CD14-positive monocyte (primary cell): ENCODE measurements at regions not wholly inside any gene's neighbourhood (a gene's known extent, or its start where the extent isn't known, plus 50 kb on each side); places are given as distances from the start of the nearest gene placed in this dataset.

Source experiments
- DNase-seq, 3 donors: peaks; one replicate each; pipeline ENCODE4 v3.0.0-alpha.2; 2011 to 2022
- H2AFZ ChIP-seq: 2 replicates; pipeline ENCODE4 v1.6.0; 2012; ENCODE audit warnings: mild to moderate bottlenecking, low read depth, low read length, inconsistent platforms; ENCODE audit not compliant: insufficient read depth, poor library complexity, severe bottlenecking
- H3K27ac ChIP-seq, 2 donors: 1 replicate in 1 of 2; 2 replicates in 1 of 2; pipeline ENCODE4 v1.5.1; 2012 to 2013; ENCODE audit warnings: low read length in 2 of 2, control low read depth in 1 of 2, inconsistent platforms in 1 of 2, low read depth in 1 of 2, mild to moderate bottlenecking in 1 of 2
- H3K27me3 ChIP-seq, 2 donors: one replicate each; pipeline versions ENCODE4 v1.6.0 to v1.6.1; 2011 to 2013; ENCODE audit warnings: low read length in 2 of 2; ENCODE audit not compliant: control insufficient read depth in 2 of 2, insufficient read depth in 2 of 2
- H3K36me3 ChIP-seq, 2 donors: replicated peaks in 1 of 2; 1 replicate in 1 of 2; 2 replicates in 1 of 2; pipeline versions ENCODE4 v1.5.1 to v1.6.1; 2012 to 2013; ENCODE audit warnings: low read length in 2 of 2, control low read depth in 1 of 2, inconsistent platforms in 1 of 2, mild to moderate bottlenecking in 1 of 2; ENCODE audit not compliant: insufficient read depth in 2 of 2, control insufficient read depth in 1 of 2
- H3K4me1 ChIP-seq, 2 donors: 1 replicate in 1 of 2; 2 replicates in 1 of 2; pipeline versions ENCODE4 v1.5.1 to v1.6.1; 2012 to 2013; ENCODE audit warnings: low read length in 2 of 2, control low read depth in 1 of 2, inconsistent platforms in 1 of 2, mild to moderate bottlenecking in 1 of 2, moderate library complexity in 1 of 2; ENCODE audit not compliant: insufficient read depth in 2 of 2, control insufficient read depth in 1 of 2
- H3K4me2 ChIP-seq: replicated peaks from 2 replicates; pipeline ENCODE3; 2012; ENCODE audit warnings: low read length, moderate library complexity, mild to moderate bottlenecking; ENCODE audit not compliant: poor library complexity, severe bottlenecking; ENCODE audit errors: extremely low read depth
- H3K4me3 ChIP-seq, 3 experiments: fragments of 200-600 bp in 1 of 3; sonication (generic) in 1 of 3; replicated peaks in 1 of 3; 1 replicate in 2 of 3; 2 replicates in 1 of 3; pipeline ENCODE4 v1.5.1; 2011 to 2013; ENCODE audit warnings: low read length in 3 of 3, mild to moderate bottlenecking in 3 of 3, control low read depth in 2 of 3, low read depth in 2 of 3, inconsistent platforms in 1 of 3, moderate library complexity in 1 of 3
- H3K79me2 ChIP-seq: 2 replicates; pipeline ENCODE4 v1.6.0; 2012; ENCODE audit warnings: mild to moderate bottlenecking, control low read depth, inconsistent platforms, low read length, moderate library complexity; ENCODE audit not compliant: insufficient read depth
- H3K9ac ChIP-seq: 2 replicates; pipeline ENCODE4 v1.6.0; 2017; ENCODE audit warnings: low read length, mild to moderate bottlenecking; ENCODE audit not compliant: insufficient read depth, poor library complexity, severe bottlenecking
- H3K9me3 ChIP-seq, 2 donors: replicated peaks in 1 of 2; 1 replicate in 1 of 2; 2 replicates in 1 of 2; pipeline versions ENCODE4 v1.5.1 to v1.6.1; 2012 to 2013; ENCODE audit warnings: low read length in 2 of 2, control low read depth in 1 of 2; ENCODE audit not compliant: control insufficient read depth in 1 of 2, insufficient read depth in 1 of 2
- H4K20me1 ChIP-seq: 2 replicates; pipeline ENCODE4 v1.6.0; 2012; ENCODE audit warnings: mild to moderate bottlenecking, low read length, control low read depth, moderate library complexity; ENCODE audit not compliant: insufficient read depth
- H3K27ac Mint-ChIP-seq, 7 donors: one replicate each; pipeline ENCODE4 v1.8.0; 2020; ENCODE audit warnings: mild to moderate bottlenecking in 7 of 7, mixed read lengths in 7 of 7, moderate library complexity in 6 of 7, inconsistent platforms in 2 of 7
- H3K27me3 Mint-ChIP-seq, 3 donors: one replicate each; pipeline ENCODE4 v1.8.0; 2021 to 2022; ENCODE audit warnings: low read depth in 3 of 3, mild to moderate bottlenecking in 3 of 3, mixed read lengths in 3 of 3, moderate library complexity in 3 of 3, inconsistent platforms in 1 of 3
- H3K36me3 Mint-ChIP-seq, 2 donors: one replicate each; pipeline ENCODE4 v1.8.0; 2020; ENCODE audit warnings: mixed read lengths in 2 of 2, inconsistent platforms in 1 of 2, mild to moderate bottlenecking in 1 of 2
- H3K4me1 Mint-ChIP-seq: one replicate; pipeline ENCODE4 v1.8.0; 2020; ENCODE audit warnings: mild to moderate bottlenecking, mixed read lengths
- H3K4me3 Mint-ChIP-seq, 2 donors: one replicate each; pipeline ENCODE4 v1.8.0; 2020; ENCODE audit warnings: mild to moderate bottlenecking in 2 of 2, mixed read lengths in 2 of 2, moderate library complexity in 1 of 2
- H3K9me3 Mint-ChIP-seq, 7 donors: one replicate each; pipeline ENCODE4 v1.8.0; 2020 to 2022; ENCODE audit warnings: mixed read lengths in 7 of 7, mild to moderate bottlenecking in 6 of 7, moderate library complexity in 6 of 7, inconsistent platforms in 2 of 7
- WGBS: methylation state at CpG from one replicate; pipeline ENCODE4 v1.1.5; 2013; ENCODE audit warnings: missing lambda C conversion rate; ENCODE audit not compliant: insufficient coverage; 5-methylcytosine and 5-hydroxymethylcytosine counted together
- intact Hi-C, 2 donors: fragments of 100-400 bp; cut with micrococcal nuclease; formaldehyde crosslinking; loops; one replicate each; pipeline versions ENCODE4 v1.15.0 to v1.15.1; 2023
- TF ChIP-seq, protein P1 (sequence below): fragments of 200-600 bp; IDR thresholded peaks from one replicate; pipeline ENCODE4 v1.8.0; 2022; ENCODE audit warnings: antibody characterized with exemption, mild to moderate bottlenecking

DNA sequence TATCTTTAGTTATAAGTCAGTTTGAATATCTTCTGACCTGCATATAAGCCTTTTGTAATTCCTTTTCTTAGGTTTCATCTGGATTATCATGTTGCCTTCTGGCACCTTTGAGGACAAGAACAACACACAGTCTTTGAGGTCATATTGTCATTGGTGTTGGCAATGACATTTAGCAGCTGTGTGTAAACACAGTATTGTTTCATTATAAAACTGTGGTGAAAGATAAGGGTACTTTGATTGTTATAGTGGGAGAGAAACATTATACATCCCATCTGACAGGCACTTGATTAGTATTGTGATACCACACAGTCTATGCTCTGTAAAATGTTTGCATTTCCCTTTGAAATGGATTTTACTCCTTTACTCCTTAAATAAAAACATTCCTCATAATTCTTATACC is 313.5 kb downstream of the RPRM start:
- Mint-ChIP-seq H3K4me3 (no peak overlapping the region), H3K4me1 (no peaks in the 10 kb centered on the region), H3K9me3 (no peaks in the 10 kb centered on the region), H3K27me3 (peaks cover 0 to 1% (median 0%) of the 10 kb centered on the region in 3 donors), H3K36me3 (no peaks in the 10 kb centered on the region), H3K27ac (no peak overlapping the region)
- Histone ChIP-seq H3K79me2 (no peaks in the 10 kb centered on the region), H3K27me3 (no peaks in the 10 kb centered on the region), H3K4me1 (no peaks in the 10 kb centered on the region), H2AFZ (no peak overlapping the region), H3K9me3 (no peaks in the 10 kb centered on the region), H3K27ac (no peak overlapping the region), H4K20me1 (no peaks in the 10 kb centered on the region), H3K36me3 (no peaks in the 10 kb centered on the region), H3K4me2 (no peak overlapping the region), H3K9ac (no peak overlapping the region), H3K4me3 (no peak overlapping the region)
- intact Hi-C loops = no loop called here
- no peak for DNase-seq
- TF ChIP-seq, protein P1, sequence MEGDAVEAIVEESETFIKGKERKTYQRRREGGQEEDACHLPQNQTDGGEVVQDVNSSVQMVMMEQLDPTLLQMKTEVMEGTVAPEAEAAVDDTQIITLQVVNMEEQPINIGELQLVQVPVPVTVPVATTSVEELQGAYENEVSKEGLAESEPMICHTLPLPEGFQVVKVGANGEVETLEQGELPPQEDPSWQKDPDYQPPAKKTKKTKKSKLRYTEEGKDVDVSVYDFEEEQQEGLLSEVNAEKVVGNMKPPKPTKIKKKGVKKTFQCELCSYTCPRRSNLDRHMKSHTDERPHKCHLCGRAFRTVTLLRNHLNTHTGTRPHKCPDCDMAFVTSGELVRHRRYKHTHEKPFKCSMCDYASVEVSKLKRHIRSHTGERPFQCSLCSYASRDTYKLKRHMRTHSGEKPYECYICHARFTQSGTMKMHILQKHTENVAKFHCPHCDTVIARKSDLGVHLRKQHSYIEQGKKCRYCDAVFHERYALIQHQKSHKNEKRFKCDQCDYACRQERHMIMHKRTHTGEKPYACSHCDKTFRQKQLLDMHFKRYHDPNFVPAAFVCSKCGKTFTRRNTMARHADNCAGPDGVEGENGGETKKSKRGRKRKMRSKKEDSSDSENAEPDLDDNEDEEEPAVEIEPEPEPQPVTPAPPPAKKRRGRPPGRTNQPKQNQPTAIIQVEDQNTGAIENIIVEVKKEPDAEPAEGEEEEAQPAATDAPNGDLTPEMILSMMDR = no peak

DNA sequence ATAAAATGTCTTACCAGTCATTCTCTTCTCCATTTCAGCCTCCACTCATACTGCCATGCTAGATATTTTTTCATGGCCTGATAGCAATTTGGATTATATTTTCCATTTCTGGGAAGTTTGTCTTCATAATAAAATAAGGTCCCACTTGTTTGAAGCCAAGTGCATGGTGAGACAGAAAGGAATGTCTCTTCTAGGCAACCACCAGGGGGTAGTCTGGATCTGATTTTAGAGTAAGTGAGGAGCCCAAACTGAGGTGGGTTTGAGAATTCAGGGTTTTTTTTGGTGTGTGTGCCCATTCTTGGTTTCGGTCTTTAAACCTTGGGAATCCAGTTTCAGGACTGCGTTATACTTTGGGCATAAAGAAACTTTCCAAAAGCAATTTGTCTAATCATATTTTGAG is 315.5 kb downstream of the RPRM start:
- no peak overlapping the region for H3K27ac Mint-ChIP-seq
- H3K4me3 Mint-ChIP-seq = no peak overlapping the region
- Histone ChIP-seq H3K4me2 (no peak overlapping the region), H3K79me2 (no peaks in the 10 kb centered on the region), H3K9ac (no peak overlapping the region), H3K36me3 (no peaks in the 10 kb centered on the region), H3K4me3 (no peak overlapping the region), H4K20me1 (no peaks in the 10 kb centered on the region), H3K27me3 (no peaks in the 10 kb centered on the region), H3K4me1 (no peaks in the 10 kb centered on the region), H3K9me3 (no peaks in the 10 kb centered on the region), H2AFZ (no peak overlapping the region), H3K27ac (no peak overlapping the region)
- intact Hi-C loops = no loop called here
- H3K9me3 Mint-ChIP-seq = no peaks in the 10 kb centered on the region
- H3K4me1 Mint-ChIP-seq = no peaks in the 10 kb centered on the region
- no peak for DNase-seq
- no peaks in the 10 kb centered on the region for H3K36me3 Mint-ChIP-seq
- no CpG with 5 or more reads among the region's 2 CpGs for WGBS
- TF ChIP-seq, protein P1 = no peak
- peaks cover 0 to 1% (median 0%) of the 10 kb centered on the region in 3 donors for H3K27me3 Mint-ChIP-seq
